HG02852 (cell line): ENCODE measurements at regions not wholly inside any gene's neighbourhood (a gene's known extent, or its start where the extent isn't known, plus 50 kb on each side); places are given as distances from the start of the nearest gene placed in this dataset.
A peak's percentile ranks its signal among the peaks of the same experiment; 100 is the strongest.
"Not testable (repeated sequence)": the region's sequence is repeated elsewhere in the genome, so short reads cannot be mapped to it uniquely, and the experiment has no call there.

ENCODE experiments used
- ATAC-seq: cut with Tn5 transposase; IDR thresholded peaks from one replicate; pipeline ENCODE4 v1.9.1; 2021; ENCODE audit warnings: mild to moderate bottlenecking, moderate library complexity; ENCODE audit not compliant: unreplicated experiment

- ATAC-seq: not testable (repeated sequence)
These were observed 103.3 kb upstream of the LYPLAL1 start for GRCh38 chr1:219070395-219070794.

- ATAC-seq: no peak
These were observed 102.5 kb upstream of the LYPLAL1 start for GRCh38 chr1:219071209-219071608.

DNA sequence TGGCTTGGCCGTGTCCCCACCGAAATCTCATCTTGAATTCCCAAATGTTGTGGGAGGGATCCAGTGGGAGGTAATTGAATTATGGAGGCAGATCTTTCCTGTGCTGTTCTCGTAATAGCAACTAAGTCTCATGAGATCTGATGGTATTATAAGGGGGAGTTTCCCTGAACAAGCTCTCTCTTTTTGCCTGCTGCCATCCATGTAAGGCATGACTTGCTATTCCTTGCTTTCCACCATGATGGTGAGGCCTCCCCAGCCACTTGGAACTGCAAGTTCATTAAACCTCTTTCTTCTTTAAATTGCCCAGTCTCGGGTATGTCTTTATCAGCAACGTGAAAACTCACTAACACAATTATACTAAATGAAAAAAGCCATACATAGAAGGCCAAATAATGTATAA is 101.3 kb upstream of the LYPLAL1 start:
- no peak for ATAC-seq

- no peak for ATAC-seq
These were observed 99.5 kb upstream of the LYPLAL1 start for GRCh38 chr1:219074084-219074728.

DNA sequence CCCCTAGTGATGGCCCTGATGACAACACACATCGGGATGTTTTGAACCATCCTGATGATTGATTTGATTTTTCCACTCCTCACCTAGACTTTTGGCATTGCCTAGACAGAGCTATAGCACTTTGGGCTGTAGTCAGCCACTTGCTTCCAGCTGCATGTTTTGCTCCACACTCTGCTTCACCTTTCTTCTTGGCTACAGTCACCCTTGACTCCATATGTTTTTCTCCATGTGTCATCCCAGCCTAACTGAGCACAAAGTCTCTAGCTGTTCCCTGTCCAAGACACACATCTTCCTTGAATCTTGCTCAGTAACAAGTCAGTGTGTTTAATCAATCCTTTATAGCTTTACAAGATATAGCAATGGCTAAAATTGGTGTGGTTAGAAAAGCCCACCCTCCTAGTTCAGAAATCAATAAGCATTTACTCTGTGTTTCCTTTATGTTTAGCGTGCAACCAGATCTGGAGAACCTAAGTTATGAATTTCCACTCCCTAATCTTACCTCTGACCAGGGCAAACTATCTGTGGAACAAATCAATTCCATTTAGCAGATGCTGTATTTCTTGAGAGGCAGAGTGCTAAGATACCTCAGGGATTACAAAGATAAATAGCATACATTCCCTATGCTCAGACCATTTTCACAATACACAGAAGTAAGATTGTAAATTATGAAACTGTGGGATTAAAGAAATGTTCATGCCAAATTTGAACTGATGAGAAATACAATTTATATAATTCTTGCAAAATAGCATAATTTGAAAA is 98.4 kb upstream of the LYPLAL1 start:
- no peak for ATAC-seq

- no peak for ATAC-seq
These were observed 97.2 kb upstream of the LYPLAL1 start for GRCh38 chr1:219076326-219076937.

- not testable (repeated sequence) for ATAC-seq
These were observed 95.9 kb upstream of the LYPLAL1 start for GRCh38 chr1:219077767-219078166.

DNA sequence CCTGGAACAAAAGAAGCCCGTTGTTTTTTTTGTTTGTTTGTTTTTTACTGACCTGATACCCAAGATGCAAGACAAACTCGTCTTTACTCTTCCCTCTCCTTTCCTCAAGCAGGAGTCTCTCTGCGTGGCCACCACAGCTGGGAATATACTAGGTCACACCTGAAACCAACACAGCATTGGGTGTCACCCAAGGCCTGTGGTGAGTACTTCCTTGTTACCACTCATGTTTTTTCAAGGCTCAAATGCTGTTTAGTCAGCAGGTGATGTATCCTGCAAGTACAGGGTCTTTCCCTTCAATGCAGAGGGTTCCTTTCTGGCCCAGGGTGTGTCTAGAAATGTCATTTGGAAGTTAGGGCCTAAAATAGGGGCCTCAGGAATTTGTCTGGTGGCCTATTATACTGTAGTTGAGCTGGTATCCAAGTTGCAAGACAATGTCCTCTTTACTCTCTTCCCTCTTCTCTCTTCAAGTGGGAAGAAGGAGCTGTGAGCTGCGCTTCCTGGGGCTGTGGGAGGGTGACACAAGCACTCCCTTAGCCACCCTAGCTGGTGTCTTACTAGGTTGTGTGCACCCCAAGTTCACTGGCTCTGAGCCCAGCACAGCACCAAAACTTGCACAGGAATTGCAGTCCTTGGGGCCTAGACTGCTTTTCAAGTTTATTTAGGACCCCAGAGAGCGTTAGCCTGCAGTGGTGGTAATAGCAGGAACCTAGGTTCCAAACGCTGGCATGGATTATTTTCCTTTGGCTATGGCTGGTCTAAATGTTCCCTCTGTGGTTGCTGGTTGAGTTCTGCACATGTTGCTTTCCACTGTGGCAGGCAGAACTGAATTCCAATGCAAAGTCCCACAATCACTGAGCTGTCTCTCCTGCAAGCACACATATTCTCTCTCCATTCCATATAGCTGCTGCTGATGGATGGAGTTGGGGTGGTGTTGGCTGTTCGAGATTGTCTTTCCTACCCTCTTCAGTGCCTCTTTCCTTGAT is 91.4 kb upstream of the LYPLAL1 start:
- peak; percentile 81 for ATAC-seq

- no peak for ATAC-seq
These were observed 90.0 kb upstream of the LYPLAL1 start for GRCh38 chr1:219083631-219084030.

DNA sequence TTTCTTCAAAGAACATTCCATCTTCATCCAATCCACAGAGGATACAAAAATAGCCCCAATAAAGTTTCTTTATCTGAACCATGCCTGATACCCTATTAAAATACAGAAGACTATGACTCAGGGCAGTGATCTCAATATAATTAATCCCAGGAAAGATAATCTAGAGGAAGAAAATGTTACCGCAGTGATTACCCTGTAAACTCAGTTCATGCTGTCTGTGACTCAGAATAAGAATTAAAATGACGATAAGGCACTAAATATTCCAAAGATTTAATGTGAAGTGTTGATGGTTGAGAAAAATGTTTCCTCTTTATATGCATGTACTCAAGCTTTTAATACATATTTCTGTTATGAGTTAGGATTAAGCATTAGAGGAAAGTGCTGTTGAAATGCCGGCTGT is 88.6 kb upstream of the LYPLAL1 start:
- no peak for ATAC-seq

DNA sequence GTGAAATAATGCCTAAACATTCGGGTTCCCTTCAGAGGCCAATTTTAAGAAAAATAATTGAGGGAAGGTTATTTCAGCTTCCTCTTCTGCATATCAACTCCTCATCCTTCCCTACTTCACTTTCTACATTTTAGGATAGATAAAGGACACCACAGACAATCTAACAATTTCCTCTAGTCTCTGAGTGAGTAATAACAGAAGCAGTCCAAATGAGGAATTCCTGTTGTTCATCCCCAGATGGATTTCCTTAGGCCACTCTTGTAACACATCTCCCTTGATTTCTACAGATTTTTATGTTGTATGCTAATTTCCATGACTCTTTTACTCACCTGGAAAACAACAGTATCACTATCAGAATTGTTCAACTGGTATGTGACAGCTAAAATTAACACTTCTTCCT is 87.7 kb upstream of the LYPLAL1 start:
- ATAC-seq: no peak

GRCh38 chr1:219086956-219087469 is 86.7 kb upstream of the LYPLAL1 start:
- ATAC-seq: no peak

DNA sequence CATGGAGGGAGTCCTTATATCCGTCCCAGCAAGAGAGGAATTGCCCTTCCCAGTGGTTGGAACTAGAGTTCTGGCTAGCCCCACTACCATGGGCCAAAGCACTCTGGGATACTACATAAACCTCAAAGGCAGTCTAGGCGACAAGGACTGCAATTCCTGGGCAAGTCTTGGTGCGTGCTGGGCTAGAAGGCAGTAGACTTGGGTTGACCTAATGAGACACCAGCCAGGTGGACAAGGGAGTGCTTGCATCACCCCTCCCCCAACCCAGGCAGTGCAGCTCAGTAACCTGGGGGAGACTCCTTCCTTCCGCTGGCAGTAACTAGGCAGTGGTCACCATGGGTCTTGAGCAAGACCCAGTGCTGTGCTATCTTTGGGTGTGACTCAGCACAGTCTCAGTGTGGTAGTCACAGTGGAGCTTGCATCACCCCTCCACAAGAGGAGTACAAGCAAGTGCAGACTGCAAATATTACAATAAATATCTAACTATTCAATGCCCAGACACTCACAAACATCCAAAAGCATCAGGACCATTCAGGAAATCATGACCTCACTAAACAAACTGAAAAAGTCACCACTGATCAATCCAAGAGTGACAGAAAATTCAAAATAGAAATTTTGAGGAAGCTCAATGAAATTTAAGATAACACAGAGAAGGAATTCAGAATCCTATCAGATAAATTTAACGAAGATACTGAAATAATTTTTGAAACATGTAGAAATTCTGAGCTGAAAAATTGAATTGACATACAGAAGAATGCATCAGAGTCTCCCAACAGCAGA is 84.7 kb upstream of the LYPLAL1 start:
- peak; percentile 76 for ATAC-seq

DNA sequence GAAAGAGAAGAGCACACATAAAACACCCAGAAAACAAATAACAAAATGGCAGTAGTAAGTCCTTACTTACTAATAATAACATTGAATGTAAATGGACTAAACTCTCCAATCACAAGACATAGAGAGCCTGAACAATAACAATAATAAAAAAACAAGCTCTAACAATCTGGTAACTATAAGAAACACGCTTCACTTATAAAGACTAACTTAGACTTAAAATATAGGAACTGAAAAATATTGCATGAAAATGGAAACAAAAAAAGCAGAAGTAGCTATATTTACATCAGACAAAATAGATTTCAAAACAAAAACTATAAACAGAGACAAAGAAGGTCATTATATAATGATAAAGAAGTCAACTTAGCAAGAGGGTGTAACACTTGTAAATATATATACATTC is 83.1 kb upstream of the LYPLAL1 start:
- ATAC-seq: peak; percentile 63

GRCh38 chr1:219092206-219092605 is 81.5 kb upstream of the LYPLAL1 start:
- ATAC-seq: no peak

DNA sequence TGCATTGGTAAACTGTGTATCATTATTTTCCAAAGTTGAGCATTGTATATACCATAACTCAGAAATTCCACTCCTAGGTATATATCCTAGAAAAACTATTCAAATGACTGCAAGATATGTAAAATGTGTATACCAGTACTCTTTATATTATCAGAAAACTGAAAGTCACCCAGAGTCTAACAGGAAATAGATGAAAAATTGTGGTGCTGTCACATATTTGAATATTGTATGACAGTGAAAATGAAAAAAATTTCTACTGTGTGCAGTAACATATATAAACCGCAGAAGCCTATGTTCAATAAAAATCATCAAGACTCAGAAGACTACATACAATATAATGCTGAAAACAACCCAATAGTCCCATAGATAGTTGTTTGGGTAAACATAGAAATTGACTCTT is 74.4 kb upstream of the LYPLAL1 start:
- ATAC-seq: peak; percentile 75

GRCh38 chr1:219100059-219100458 is 73.6 kb upstream of the LYPLAL1 start:
- no peak for ATAC-seq

GRCh38 chr1:219102466-219102865 is 71.2 kb upstream of the LYPLAL1 start:
- ATAC-seq: not testable (repeated sequence)

DNA sequence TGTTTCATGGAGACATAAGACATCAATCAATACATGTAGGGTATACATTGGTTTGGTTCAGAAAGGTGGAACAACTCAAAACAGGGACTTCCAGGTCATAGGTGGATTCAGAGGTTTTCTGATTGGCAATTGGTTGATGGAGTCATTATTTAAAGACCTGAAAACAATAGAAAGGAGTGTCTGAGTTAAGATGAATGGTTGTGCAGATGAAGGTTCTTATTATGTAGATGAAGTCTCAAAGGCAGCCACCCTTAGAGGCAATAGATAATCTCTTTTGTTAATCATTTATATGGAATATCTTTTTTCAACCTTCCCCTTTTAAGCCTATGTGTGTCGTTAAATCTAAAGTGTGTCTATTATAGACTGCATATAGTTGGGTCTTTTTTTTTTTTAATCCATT is 67.8 kb upstream of the LYPLAL1 start:
- no peak for ATAC-seq

- no peak for ATAC-seq
These were observed 64.2 kb upstream of the LYPLAL1 start for GRCh38 chr1:219109424-219110018.
